Caco-2 (cell line): ENCODE measurements at regions not wholly inside any gene's neighbourhood (a gene's known extent, or its start where the extent isn't known, plus 50 kb on each side); places are given as distances from the start of the nearest gene placed in this dataset.

ENCODE experiments used
- BruUV-seq: library from RNA; stranded (reverse); fragments of 400-500 nt; replicated peaks from 2 replicates; lab custom pipeline; 2021; lab: Mats Ljungman, UMichigan
- CTCF ChIA-PET: fragments of 300-600 bp; sonication (Branson Sonifier 250); formaldehyde crosslinking; loops from one replicate; lab custom pipeline; 2022; ENCODE audit warnings: antibody characterized with exemption; lab: Charles Lee
- POLR2A ChIA-PET: fragments of 300-600 bp; sonication (Branson Sonifier 250); formaldehyde crosslinking; loops from one replicate; lab custom pipeline; 2022; ENCODE audit warnings: antibody characterized with exemption; lab: Charles Lee
- DNase-seq, 2 experiments: peaks; one replicate each; pipeline versions ENCODE4 v3.0.0 to v3.0.0-alpha.2; 2020 to 2022
- H3K27me3 ChIP-seq: replicated peaks from 2 replicates; pipeline ENCODE4 v1.6.0; 2011; ENCODE audit warnings: low read length; ENCODE audit not compliant: control insufficient read depth, insufficient read depth
- H3K36me3 ChIP-seq: 2 replicates; pipeline ENCODE4 v1.5.1; 2011; ENCODE audit warnings: low read length; ENCODE audit not compliant: control insufficient read depth, insufficient read depth
- H3K4me1 ChIP-seq: fragments of 250-450 bp; sonication (Bioruptor Pico); 2 replicates; pipeline ENCODE4 v1.5.1; 2020; ENCODE audit warnings: mild to moderate bottlenecking
- H3K4me3 ChIP-seq: 2 replicates; pipeline ENCODE4 v1.5.1; 2011; ENCODE audit warnings: low read depth, mild to moderate bottlenecking, control low read depth, low read length
- H3K9me3 ChIP-seq: fragments of 250-450 bp; sonication (Bioruptor Pico); 2 replicates; pipeline ENCODE4 v1.5.1; 2020; ENCODE audit warnings: mild to moderate bottlenecking, moderate library complexity
- H3K27ac Mint-ChIP-seq: one replicate; pipeline ENCODE4 v1.8.0; 2022; ENCODE audit warnings: mixed read lengths; ENCODE audit not compliant: unreplicated experiment
- H3K27me3 Mint-ChIP-seq: one replicate; pipeline ENCODE4 v1.8.0; 2022; ENCODE audit warnings: mixed read lengths; ENCODE audit not compliant: insufficient read depth, unreplicated experiment
- H3K36me3 Mint-ChIP-seq: one replicate; pipeline ENCODE4 v1.8.0; 2022; ENCODE audit warnings: mild to moderate bottlenecking, mixed read lengths; ENCODE audit not compliant: insufficient read depth, unreplicated experiment
- H3K4me1 Mint-ChIP-seq: one replicate; pipeline ENCODE4 v1.8.0; 2022; ENCODE audit warnings: low read depth, mixed read lengths; ENCODE audit not compliant: unreplicated experiment
- H3K4me3 Mint-ChIP-seq: one replicate; pipeline ENCODE4 v1.8.0; 2022; ENCODE audit warnings: mild to moderate bottlenecking, moderate library complexity, mixed read lengths; ENCODE audit not compliant: unreplicated experiment
- H3K9me3 Mint-ChIP-seq: one replicate; pipeline ENCODE4 v1.8.0; 2022; ENCODE audit warnings: mixed read lengths; ENCODE audit not compliant: unreplicated experiment
- intact Hi-C: fragments of 100-400 bp; cut with micrococcal nuclease; formaldehyde crosslinking; loops from one replicate; pipeline ENCODE4 v1.10.0; 2022; ENCODE audit not compliant: unreplicated experiment
- TF ChIP-seq, protein P1 (sequence below), 2 experiments: fragments of 200-600 bp in 1 of 2; IDR thresholded peaks; 1 replicate in 1 of 2; 2 replicates in 1 of 2; pipeline versions ENCODE4 v1.5.1 to v1.8.0; 2011 to 2022; ENCODE audit warnings: antibody characterized with exemption in 1 of 2, control low read depth in 1 of 2, inconsistent platforms in 1 of 2, low read depth in 1 of 2, low read length in 1 of 2, mild to moderate bottlenecking in 1 of 2, moderate library complexity in 1 of 2; ENCODE audit not compliant: insufficient read depth in 1 of 2, severe bottlenecking in 1 of 2, unreplicated experiment in 1 of 2

DNA sequence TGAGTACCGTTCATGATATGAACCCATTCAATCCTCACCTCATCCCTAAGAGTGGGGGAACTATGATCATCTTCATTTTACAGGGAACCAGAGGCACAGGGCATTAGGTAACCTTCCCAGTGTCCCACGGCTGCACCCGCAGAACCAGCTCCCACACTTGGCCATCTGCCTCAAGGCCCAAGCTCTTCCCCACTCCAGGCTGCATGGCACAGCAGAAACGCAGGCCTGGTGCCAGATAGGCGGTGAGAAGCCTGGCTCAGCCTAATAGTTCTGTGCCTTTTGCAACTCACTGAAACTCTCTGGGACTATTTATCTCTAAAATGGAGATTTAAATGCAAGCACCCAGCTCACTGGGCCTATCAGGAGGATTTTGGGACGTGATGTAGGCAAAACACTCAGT lies 90.8 kb upstream of the ZNF618 start:
- TF ChIP-seq, protein P1, sequence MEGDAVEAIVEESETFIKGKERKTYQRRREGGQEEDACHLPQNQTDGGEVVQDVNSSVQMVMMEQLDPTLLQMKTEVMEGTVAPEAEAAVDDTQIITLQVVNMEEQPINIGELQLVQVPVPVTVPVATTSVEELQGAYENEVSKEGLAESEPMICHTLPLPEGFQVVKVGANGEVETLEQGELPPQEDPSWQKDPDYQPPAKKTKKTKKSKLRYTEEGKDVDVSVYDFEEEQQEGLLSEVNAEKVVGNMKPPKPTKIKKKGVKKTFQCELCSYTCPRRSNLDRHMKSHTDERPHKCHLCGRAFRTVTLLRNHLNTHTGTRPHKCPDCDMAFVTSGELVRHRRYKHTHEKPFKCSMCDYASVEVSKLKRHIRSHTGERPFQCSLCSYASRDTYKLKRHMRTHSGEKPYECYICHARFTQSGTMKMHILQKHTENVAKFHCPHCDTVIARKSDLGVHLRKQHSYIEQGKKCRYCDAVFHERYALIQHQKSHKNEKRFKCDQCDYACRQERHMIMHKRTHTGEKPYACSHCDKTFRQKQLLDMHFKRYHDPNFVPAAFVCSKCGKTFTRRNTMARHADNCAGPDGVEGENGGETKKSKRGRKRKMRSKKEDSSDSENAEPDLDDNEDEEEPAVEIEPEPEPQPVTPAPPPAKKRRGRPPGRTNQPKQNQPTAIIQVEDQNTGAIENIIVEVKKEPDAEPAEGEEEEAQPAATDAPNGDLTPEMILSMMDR (IDR thresholded peaks at IDR 0.05; ENCODE audit: insufficient read depth in 1 of 2, low read depth in 1 of 2, low read length in 1 of 2, severe bottlenecking in 1 of 2, unreplicated experiment in 1 of 2), result no peak
- no peak overlapping the region for H3K27ac Mint-ChIP-seq
- no peaks in the 10 kb centered on the region for H3K9me3 Mint-ChIP-seq
- intact Hi-C loops, result no loop called here
- POLR2A ChIA-PET, result no interaction called here
- no peak overlapping the region for H3K4me3 Mint-ChIP-seq
- H3K36me3 Mint-ChIP-seq, result no peaks in the 10 kb centered on the region
- CTCF ChIA-PET, result no interaction called here
- Histone ChIP-seq H3K36me3 (no peaks in the 10 kb centered on the region), H3K4me1 (no peaks in the 10 kb centered on the region), H3K9me3 (no peaks in the 10 kb centered on the region), H3K27me3 (peaks cover 2% of the 10 kb centered on the region), H3K4me3 (no peak overlapping the region)
- H3K4me1 Mint-ChIP-seq, result no peaks in the 10 kb centered on the region
- no peak for DNase-seq
- BruUV-seq, result no TSS peak
- H3K27me3 Mint-ChIP-seq, result peaks cover 28% of the 10 kb centered on the region

DNA sequence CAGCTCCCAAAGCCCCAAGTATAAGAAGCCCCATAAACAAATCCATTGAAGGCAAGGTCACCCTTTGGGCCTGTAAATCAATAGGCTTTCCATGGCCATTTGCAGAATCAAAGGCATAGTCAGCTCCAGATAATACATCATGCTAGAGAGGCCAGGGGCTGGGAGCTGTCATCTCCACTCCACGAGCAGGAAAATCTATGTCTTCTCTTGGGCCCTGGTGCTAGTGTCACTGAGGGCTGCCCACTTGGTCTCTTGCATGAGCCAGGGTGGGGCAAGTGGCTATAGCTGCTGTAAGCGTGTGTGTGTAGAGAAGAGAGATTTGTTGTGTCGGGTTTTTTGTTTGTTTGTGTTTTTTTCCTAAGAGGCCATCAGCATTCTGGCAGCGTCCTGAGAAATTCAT lies 90.0 kb upstream of the ZNF618 start:
- Histone ChIP-seq H3K27me3 (peaks cover 2% of the 10 kb centered on the region), H3K4me1 (no peaks in the 10 kb centered on the region), H3K36me3 (no peaks in the 10 kb centered on the region), H3K4me3 (no peak overlapping the region), H3K9me3 (no peaks in the 10 kb centered on the region)
- DNase-seq, result no peak
- BruUV-seq, result no TSS peak
- TF ChIP-seq, protein P1 (IDR thresholded peaks at IDR 0.05; ENCODE audit: insufficient read depth in 1 of 2, low read depth in 1 of 2, low read length in 1 of 2, severe bottlenecking in 1 of 2, unreplicated experiment in 1 of 2), result no peak
- intact Hi-C loops, result no loop called here
- Mint-ChIP-seq H3K9me3 (no peaks in the 10 kb centered on the region), H3K36me3 (no peaks in the 10 kb centered on the region), H3K27ac (no peak overlapping the region), H3K4me3 (no peak overlapping the region), H3K4me1 (no peaks in the 10 kb centered on the region), H3K27me3 (peaks cover 23% of the 10 kb centered on the region)
- ChIA-PET CTCF (no interaction called here), POLR2A (no interaction called here)

DNA sequence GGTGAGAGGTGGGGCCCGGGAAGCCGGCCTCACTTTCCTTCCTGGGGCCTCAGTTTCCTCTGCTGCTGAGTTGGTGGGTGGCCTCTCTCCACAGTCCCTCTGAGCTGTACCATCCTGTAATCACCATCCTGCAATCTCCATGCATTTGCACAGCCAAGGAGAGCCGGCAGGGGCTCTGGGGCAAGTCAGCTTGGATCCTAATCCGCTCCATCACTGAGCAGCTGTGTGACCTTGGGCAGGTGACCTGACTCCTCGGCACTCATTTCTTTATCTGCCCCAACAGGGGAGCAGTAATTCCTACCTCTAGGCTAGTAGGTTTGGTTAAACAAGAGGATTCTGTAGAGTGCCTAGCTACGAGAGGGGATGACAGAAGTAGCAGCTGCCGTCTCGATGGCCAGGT lies 88.2 kb upstream of the ZNF618 start:
- Histone ChIP-seq H3K4me3 (no peak overlapping the region), H3K9me3 (no peaks in the 10 kb centered on the region), H3K4me1 (no peaks in the 10 kb centered on the region), H3K27me3 (peaks cover 2% of the 10 kb centered on the region), H3K36me3 (no peaks in the 10 kb centered on the region)
- intact Hi-C loops, result no loop called here
- TF ChIP-seq, protein P1 (IDR thresholded peaks at IDR 0.05; ENCODE audit: insufficient read depth in 1 of 2, low read depth in 1 of 2, low read length in 1 of 2, severe bottlenecking in 1 of 2, unreplicated experiment in 1 of 2), result no peak
- BruUV-seq, result no TSS peak
- Mint-ChIP-seq H3K27ac (no peak overlapping the region), H3K4me3 (no peak overlapping the region), H3K36me3 (no peaks in the 10 kb centered on the region), H3K27me3 (peaks cover 20% of the 10 kb centered on the region), H3K4me1 (no peaks in the 10 kb centered on the region), H3K9me3 (no peaks in the 10 kb centered on the region)
- CTCF ChIA-PET, result no interaction called here
- DNase-seq, result no peak
- POLR2A ChIA-PET, result no interaction called here
